Progenitor cell of endocrine pancreas (in vitro differentiated cells): ENCODE measurements at regions not wholly inside any gene's neighbourhood (a gene's known extent, or its start where the extent isn't known, plus 50 kb on each side); places are given as distances from the start of the nearest gene placed in this dataset.
"Not testable (repeated sequence)": the region's sequence is repeated elsewhere in the genome, so short reads cannot be mapped to it uniquely, and the experiment has no call there.

ENCODE experiments used
- DNase-seq: peaks from one replicate; pipeline ENCODE4 v3.0.0; 2021; ENCODE audit warnings: low spot score; ENCODE audit not compliant: unreplicated experiment
- H3K27ac Mint-ChIP-seq: 2 replicates; pipeline ENCODE4 v1.8.0; 2021; ENCODE audit warnings: mild to moderate bottlenecking, moderate library complexity, mixed read lengths
- H3K27me3 Mint-ChIP-seq: 2 replicates; pipeline ENCODE4 v1.8.0; 2021; ENCODE audit warnings: mixed read lengths
- H3K36me3 Mint-ChIP-seq: 2 replicates; pipeline ENCODE4 v1.8.0; 2022; ENCODE audit warnings: mixed read lengths; ENCODE audit not compliant: insufficient read depth
- H3K4me1 Mint-ChIP-seq: 2 replicates; pipeline ENCODE4 v1.8.0; 2021; ENCODE audit warnings: low read depth, mixed read lengths
- H3K4me3 Mint-ChIP-seq: 2 replicates; pipeline ENCODE4 v1.8.0; 2021; ENCODE audit warnings: low read depth, mild to moderate bottlenecking, moderate library complexity, mixed read lengths
- H3K9me3 Mint-ChIP-seq: 2 replicates; pipeline ENCODE4 v1.8.0; 2021; ENCODE audit warnings: low read depth, mixed read lengths
- TF ChIP-seq, protein P1 (sequence below): fragments of 200-600 bp; sonication (generic); IDR thresholded peaks from one replicate; pipeline ENCODE4 v1.5.0; 2021; ENCODE audit warnings: antibody characterized with exemption, mild to moderate bottlenecking; ENCODE audit not compliant: unreplicated experiment

DNA sequence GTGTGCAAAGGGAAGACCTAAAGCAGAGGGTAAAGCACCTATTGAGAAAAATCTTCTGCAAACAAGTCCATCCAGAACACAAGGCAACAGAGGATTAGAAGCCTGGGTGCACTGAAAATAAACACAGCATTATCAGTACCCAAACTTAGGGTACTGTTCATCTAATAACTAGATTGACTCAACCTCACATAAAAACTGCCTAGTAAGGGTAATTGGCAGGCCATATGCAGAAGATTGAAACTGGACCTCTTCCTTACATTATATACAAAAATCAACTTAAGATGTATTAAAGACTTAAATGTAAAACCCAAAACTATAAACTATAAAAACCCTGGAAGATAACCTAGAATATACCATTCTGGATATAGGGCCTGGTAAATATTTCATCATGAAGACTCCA is 91.2 kb upstream of the SIRPG start:
- peaks cover 11% of the 10 kb centered on the region for H3K9me3 Mint-ChIP-seq
- H3K4me3 Mint-ChIP-seq, result no peak overlapping the region
- TF ChIP-seq, protein P1, sequence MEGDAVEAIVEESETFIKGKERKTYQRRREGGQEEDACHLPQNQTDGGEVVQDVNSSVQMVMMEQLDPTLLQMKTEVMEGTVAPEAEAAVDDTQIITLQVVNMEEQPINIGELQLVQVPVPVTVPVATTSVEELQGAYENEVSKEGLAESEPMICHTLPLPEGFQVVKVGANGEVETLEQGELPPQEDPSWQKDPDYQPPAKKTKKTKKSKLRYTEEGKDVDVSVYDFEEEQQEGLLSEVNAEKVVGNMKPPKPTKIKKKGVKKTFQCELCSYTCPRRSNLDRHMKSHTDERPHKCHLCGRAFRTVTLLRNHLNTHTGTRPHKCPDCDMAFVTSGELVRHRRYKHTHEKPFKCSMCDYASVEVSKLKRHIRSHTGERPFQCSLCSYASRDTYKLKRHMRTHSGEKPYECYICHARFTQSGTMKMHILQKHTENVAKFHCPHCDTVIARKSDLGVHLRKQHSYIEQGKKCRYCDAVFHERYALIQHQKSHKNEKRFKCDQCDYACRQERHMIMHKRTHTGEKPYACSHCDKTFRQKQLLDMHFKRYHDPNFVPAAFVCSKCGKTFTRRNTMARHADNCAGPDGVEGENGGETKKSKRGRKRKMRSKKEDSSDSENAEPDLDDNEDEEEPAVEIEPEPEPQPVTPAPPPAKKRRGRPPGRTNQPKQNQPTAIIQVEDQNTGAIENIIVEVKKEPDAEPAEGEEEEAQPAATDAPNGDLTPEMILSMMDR, result no peak
- H3K4me1 Mint-ChIP-seq, result peaks cover 2% of the 10 kb centered on the region
- no peak for DNase-seq
- H3K27ac Mint-ChIP-seq, result no peak overlapping the region
- no peaks in the 10 kb centered on the region for H3K36me3 Mint-ChIP-seq
- no peaks in the 10 kb centered on the region for H3K27me3 Mint-ChIP-seq

DNA sequence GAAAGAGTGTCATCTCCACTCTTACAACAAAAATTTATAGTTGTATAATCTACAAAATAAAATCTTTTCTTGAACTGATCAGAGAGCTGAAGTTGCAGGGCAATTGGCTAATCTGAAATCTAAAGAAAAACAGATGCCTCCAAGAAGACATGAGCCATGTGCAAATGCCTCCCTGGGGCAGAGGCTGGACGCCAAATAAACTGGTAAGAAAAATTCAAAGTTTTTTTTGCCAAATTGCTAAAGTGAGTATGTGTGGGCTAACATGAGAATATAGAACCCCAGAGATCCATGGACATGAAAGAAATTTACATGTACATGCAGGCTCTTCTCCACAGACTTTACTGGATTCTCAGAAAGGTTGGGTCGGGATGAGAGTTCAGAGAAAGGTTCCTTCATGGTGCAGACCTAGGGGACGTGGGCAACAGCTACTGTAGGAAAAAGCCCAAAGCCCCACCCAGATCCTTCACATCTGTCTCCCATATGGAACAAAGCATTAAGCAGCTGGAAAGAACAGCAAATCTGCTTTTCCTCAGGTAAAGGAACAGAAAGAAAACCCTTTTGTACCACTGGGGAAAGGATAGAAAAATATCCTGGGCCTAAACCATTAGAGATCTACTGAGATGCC is 90.5 kb upstream of the SIRPG start:
- DNase-seq, result no peak
- Mint-ChIP-seq H3K27me3 (no peaks in the 10 kb centered on the region), H3K4me1 (peaks cover 2% of the 10 kb centered on the region), H3K36me3 (no peaks in the 10 kb centered on the region), H3K27ac (no peak overlapping the region), H3K9me3 (peaks cover 10% of the 10 kb centered on the region), H3K4me3 (no peak overlapping the region)
- TF ChIP-seq, protein P1, result no peak

DNA sequence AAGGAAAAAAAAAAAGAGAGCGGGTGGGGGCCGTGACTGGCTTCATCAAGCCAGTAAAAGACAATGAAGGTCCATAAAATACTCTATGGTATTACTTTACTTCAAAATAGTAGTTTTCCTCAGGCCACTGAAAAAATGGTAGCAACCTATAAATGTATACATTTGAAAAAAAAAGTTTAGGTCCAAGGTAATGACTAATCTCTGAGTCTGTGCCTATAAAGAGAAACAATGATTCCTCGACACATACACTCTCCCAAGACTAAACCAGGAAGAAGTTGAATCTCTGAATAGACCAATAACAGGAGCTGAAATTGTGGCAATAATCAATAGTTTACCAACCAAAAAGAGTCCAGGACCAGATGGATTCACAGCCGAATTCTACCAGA is 84.5 kb upstream of the SIRPG start:
- H3K36me3 Mint-ChIP-seq, DNase-seq, H3K9me3 Mint-ChIP-seq, H3K27ac Mint-ChIP-seq, H3K4me3 Mint-ChIP-seq, H3K27me3 Mint-ChIP-seq, H3K4me1 Mint-ChIP-seq: not testable (repeated sequence)

DNA sequence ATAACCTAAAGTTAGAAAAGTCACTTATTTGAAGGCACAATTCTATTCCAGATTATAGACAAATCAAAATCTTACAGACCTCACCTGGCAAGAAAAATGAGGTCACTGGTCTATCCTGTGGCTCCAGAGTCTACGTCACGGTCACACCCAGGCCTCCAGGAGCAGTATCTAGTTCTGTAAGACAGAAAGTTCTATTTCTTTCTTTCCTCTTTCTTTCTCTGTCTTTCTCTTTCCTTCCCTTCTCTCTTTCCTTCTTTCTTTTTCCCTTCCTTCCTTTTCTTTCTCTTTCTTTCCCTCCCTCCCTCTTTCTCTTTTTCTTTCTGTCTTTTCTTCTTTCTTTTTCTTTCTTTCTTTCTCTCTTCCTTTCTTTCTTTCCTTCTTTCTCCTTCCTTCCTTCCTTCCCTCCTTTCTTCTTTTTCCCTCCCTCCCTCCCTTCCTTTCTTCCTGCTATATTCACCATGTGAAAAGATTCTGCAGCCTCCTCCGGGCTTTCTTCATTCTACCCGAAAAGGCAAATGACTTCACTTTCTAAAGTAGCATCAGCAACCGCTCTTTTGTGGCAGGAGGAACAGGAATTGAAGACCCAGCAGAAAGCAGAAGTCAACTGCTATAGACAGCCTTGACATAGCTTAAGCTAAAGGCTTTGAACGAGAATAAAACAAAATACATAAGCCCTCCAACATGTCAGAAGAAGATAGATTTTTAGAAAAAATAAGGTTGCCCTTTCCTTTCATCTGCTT is 83.9 kb upstream of the SIRPG start:
- DNase-seq, result no peak
- H3K27ac Mint-ChIP-seq, result no peak overlapping the region
- no peak overlapping the region for H3K4me3 Mint-ChIP-seq
- no peaks in the 10 kb centered on the region for H3K36me3 Mint-ChIP-seq
- no peaks in the 10 kb centered on the region for H3K4me1 Mint-ChIP-seq
- H3K9me3 Mint-ChIP-seq, result no peaks in the 10 kb centered on the region
- H3K27me3 Mint-ChIP-seq, result no peaks in the 10 kb centered on the region
- TF ChIP-seq, protein P1, result no peak

DNA sequence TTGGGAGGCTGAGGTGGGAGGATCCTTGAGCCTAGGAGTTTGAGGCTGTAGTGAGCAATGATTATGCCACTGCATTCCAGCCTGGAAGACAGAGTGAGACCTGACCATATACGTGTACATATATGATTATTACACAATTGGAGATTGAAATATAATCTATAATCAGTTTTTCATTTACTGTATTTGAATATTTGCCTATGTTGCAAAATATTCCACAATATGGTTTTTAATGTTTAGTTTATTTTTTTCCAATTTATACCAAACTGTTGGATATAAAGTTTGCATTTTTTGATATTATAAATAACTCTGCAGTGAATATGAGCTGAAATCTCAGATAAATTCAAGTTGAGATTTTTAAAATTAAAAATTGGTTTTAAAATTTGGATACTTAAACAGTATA is 79.6 kb upstream of the SIRPG start:
- TF ChIP-seq, protein P1, result no peak
- H3K27ac Mint-ChIP-seq, result no peak overlapping the region
- no peaks in the 10 kb centered on the region for H3K9me3 Mint-ChIP-seq
- no peaks in the 10 kb centered on the region for H3K36me3 Mint-ChIP-seq
- H3K4me3 Mint-ChIP-seq, result no peak overlapping the region
- DNase-seq, result no peak
- peaks cover 12% of the 10 kb centered on the region for H3K27me3 Mint-ChIP-seq
- H3K4me1 Mint-ChIP-seq, result no peaks in the 10 kb centered on the region
